Right lung (tissue), 2 donors: ENCODE measurements at regions not wholly inside any gene's neighbourhood (a gene's known extent, or its start where the extent isn't known, plus 50 kb on each side); places are given as distances from the start of the nearest gene placed in this dataset.

ENCODE experiments used
- DNase-seq, 2 donors: peaks; one replicate each; pipeline ENCODE4 v3.0.0-alpha.2; 2013

GRCh38 chr22:27679693-27680488 is 121.7 kb downstream of the MN1 start:
- DNase-seq: no peak

DNA sequence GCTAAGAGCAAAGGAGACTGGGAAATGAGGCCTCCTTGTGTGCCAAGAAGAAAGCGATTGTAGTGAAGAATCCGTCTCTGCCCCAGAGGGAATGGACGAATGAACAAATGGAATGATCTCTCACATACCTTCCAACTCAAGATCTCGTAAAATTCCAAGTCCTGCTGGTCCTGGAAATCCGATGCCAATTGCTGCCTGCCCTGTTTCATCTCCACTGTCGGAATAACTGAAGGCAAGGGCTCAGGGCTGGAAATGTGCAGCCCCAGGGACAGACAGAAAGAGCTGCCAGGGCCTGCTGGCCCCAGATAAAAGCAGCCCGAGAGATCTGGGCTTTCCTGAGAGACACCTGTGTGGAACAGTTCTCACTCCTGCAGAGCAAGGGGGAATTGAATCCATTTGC is 120.9 kb downstream of the MN1 start:
- DNase-seq: no peak

DNA sequence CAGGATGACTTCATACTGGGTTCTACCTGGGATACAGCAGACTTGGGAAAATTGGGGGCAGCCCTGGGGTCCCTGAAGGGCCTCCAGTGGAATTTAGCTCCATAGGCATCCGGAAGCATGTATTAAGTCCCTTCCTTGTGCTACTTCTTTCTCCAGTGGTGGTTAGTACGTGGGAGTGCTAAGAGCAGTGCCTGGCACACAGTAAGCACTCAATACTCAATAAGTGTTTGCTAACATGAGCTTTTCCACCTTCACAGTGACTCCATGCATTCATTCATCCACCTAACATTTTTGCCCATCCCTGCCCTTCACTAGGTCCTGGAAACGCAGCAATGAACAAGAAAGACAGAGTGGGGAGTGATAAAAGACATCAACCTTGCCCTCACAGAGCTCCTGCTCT is 120.5 kb downstream of the MN1 start:
- no peak for DNase-seq

- DNase-seq: no peak
These were observed 119.1 kb downstream of the MN1 start for GRCh38 chr22:27682437-27682836.

DNA sequence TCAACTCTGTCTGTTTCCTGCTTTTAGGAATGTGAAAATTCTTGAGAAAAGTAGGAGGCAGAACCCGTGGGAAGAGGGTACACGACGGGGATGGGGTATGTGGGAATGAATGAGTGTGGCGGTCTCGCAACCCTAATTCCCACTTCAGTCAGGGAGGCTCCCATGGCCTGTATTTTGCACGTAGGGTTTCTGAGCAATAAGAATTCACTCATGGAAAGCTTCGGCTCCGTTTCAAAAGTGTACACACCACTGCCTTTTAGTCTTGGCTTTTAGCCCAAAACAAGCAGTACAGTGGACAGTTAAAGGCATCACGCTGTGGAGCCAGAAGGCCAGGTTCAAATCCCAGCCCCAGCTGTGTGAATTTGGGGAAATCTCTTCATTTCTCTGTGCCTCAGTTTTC is 116.7 kb downstream of the MN1 start:
- DNase-seq: no peak

GRCh38 chr22:27685515-27685914 is 116.0 kb downstream of the MN1 start:
- no peak for DNase-seq

- DNase-seq: no peak
These were observed 115.6 kb downstream of the MN1 start for GRCh38 chr22:27685970-27686369.

DNA sequence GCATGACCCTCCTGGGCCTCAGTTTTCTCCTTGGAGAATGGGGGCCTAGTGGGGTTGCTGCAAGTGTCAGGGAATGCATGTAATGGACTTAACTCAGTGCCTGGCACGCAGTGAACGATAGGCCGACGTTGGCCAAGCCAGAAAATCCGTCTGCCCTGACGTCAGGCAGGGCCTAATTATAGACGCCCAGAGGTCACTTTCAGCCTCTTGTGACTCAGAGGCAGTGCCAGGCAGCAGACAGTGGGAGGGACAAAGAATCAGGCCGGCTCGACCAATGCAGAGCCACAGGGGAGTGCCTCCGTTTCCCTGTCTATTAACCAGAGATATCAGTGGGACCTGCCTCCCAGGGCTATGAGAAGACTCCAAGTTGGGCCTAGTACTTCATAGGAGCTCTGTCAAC is 115.0 kb downstream of the MN1 start:
- no peak for DNase-seq

- DNase-seq: no peak
These were observed 113.5 kb downstream of the MN1 start for GRCh38 chr22:27687984-27688545.

DNA sequence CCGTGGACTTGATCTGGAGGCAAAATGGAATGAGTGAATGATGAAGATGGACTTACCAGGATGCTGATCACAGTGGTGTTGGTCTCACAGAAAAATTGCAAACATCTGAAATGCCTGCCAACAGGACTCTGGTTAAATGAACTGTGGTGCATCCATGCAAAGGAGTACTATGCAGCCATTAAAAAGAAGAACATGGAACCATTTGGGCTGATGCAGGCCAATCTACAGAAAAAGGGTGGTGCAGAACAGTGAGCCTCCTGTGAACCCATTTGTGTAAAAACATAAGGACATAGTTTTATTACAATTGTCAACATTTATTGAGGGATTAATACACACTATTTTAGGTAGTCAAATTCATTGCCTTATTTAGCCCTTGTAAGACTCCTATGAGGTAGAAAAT is 111.9 kb downstream of the MN1 start:
- DNase-seq: no peak

GRCh38 chr22:27690599-27690998 is 111.0 kb downstream of the MN1 start:
- no peak for DNase-seq

DNA sequence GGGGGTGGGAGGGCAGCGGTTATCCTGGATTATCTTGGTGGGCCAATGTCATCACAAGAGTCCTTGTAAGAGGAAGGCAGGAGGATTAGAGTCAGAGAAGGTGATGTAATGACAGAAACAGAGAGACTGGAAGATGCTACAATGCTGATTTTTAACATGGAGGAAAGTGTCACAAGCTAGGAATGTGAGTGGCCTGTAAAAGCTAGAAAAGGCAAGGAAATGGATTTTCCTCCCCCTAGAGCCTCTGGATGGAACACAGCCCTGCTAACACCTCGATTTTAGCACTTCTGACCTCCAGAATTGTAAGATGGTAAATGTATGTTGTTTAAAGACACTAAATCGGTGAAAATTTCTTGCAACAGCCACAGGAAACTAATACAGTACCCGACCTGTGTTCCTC is 109.3 kb downstream of the MN1 start:
- no peak for DNase-seq

DNA sequence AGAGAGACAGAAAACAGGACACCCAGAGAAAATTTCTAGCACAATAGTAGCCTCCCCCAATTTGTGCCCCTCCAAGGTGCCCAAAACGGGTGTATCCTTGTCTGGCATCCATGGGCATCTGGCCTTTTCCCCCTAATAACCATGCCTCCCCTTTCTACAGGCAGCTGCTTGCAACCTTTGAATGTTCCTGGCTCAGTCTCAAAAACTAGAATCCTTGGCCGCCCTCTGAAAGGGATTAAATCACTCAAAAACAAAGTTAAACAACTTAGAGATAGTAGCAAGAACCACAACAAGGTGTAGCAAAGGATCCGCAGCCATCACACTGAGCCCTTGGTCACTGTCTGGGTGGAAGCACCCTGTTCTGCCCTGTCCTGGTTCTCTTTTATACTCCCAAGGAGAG is 105.6 kb downstream of the MN1 start:
- DNase-seq: no peak

- no peak for DNase-seq
These were observed 103.7 kb downstream of the MN1 start for GRCh38 chr22:27697888-27698287.
